ENCODE measurements at regions not wholly inside any gene's neighbourhood (a gene's known extent, or its start where the extent isn't known, plus 50 kb on each side); places are given as distances from the start of the nearest gene placed in this dataset.

- TF ChIP-seq, protein P1, sequence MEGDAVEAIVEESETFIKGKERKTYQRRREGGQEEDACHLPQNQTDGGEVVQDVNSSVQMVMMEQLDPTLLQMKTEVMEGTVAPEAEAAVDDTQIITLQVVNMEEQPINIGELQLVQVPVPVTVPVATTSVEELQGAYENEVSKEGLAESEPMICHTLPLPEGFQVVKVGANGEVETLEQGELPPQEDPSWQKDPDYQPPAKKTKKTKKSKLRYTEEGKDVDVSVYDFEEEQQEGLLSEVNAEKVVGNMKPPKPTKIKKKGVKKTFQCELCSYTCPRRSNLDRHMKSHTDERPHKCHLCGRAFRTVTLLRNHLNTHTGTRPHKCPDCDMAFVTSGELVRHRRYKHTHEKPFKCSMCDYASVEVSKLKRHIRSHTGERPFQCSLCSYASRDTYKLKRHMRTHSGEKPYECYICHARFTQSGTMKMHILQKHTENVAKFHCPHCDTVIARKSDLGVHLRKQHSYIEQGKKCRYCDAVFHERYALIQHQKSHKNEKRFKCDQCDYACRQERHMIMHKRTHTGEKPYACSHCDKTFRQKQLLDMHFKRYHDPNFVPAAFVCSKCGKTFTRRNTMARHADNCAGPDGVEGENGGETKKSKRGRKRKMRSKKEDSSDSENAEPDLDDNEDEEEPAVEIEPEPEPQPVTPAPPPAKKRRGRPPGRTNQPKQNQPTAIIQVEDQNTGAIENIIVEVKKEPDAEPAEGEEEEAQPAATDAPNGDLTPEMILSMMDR (IDR thresholded peaks at IDR 0.05; ENCODE audit: low read depth, low read length, missing control alignments) = no peak
- no peak for DNase-seq (ENCODE audit: low read depth)
Observed at GRCh38 chr1:60296794-60297193, 223.2 kb upstream of the C1orf87 start.

GRCh38 chr1:60292140-60292539 lies 218.6 kb upstream of the C1orf87 start:
- TF ChIP-seq, protein P1 (IDR thresholded peaks at IDR 0.05; ENCODE audit: low read depth, low read length, missing control alignments) = no peak
- H3K4me3 ChIP-seq (ENCODE audit: low read depth, low read length) = no peak overlapping the region
- no peak for DNase-seq (ENCODE audit: low read depth)
- in situ Hi-C loops (cut with HindIII; ENCODE audit: low sequenced_read_pairs) = no loop called here

More at GRCh38 chr1:60296794-60297193, 223.2 kb upstream of the C1orf87 start:
- no peak overlapping the region for H3K4me3 ChIP-seq (ENCODE audit: low read depth, low read length)
- in situ Hi-C loops (cut with HindIII; ENCODE audit: low sequenced_read_pairs) = no loop called here

DNA sequence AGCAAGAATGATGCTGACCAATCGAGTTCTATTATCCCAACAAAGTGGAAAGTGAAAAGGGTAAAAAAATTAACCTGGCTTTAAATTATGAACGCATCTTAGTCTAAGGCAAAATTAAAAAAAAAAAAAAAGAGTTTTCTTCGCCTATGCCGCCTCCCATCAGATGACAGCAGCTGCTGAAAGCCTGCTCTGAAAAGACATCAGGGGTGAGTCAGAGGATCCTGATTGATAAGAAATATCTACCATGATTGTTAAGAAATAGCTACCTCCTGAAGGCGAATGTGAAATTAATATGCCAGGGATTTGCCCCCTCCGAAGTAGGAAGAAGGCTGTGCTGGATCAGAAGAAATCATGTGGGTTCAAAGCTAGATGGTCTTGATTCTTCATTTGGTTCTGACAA lies 216.8 kb upstream of the C1orf87 start:
- in situ Hi-C loops (cut with HindIII; ENCODE audit: low sequenced_read_pairs) = no loop called here
- H3K4me3 ChIP-seq (ENCODE audit: low read depth, low read length) = no peak overlapping the region
- DNase-seq (ENCODE audit: low read depth) = no peak
- TF ChIP-seq, protein P1 (IDR thresholded peaks at IDR 0.05; ENCODE audit: low read depth, low read length, missing control alignments) = no peak

- in situ Hi-C loops (cut with HindIII; ENCODE audit: low sequenced_read_pairs) = no loop called here
- H3K4me3 ChIP-seq (ENCODE audit: low read depth, low read length) = no peak overlapping the region
- no peak for DNase-seq (ENCODE audit: low read depth)
- TF ChIP-seq, protein P1 (IDR thresholded peaks at IDR 0.05; ENCODE audit: low read depth, low read length, missing control alignments) = no peak
Observed at GRCh38 chr1:60287536-60287935, 214.0 kb upstream of the C1orf87 start.

- TF ChIP-seq, protein P1 (IDR thresholded peaks at IDR 0.05; ENCODE audit: low read depth, low read length, missing control alignments) = no peak
- no peak overlapping the region for H3K4me3 ChIP-seq (ENCODE audit: low read depth, low read length)
- DNase-seq (ENCODE audit: low read depth) = no peak
- in situ Hi-C loops (cut with HindIII; ENCODE audit: low sequenced_read_pairs) = no loop called here
Observed at GRCh38 chr1:60283690-60284089, 210.1 kb upstream of the C1orf87 start.

DNA sequence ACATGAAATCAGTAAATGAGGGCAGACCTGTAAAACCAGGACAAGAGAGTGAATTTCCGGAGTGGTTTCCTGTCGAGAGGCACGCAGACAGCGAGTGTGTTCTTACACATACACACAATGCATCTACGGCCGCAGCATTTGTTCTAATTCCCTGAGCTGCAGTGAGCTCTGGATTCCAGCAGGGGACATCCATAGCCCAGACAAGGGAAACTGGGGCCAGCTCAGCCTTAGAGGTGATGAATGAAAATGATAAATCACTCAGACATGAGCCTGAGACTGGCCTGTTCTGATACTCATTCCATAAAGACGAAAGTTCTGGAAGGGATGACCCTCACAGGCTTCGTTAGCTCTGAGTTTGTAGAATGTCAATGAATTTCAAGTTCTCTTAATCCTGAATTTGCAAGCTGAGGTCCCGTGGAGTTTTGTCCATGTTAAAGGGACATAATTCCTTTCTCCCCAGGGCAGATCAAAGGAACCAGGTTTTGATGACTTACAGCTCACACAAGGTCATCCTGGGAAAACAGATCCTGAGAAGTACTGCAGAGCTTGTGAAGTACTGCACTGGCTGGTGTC lies 207.9 kb upstream of the C1orf87 start:
- in situ Hi-C loops (cut with HindIII; ENCODE audit: low sequenced_read_pairs) = no loop called here
- no peak overlapping the region for H3K4me3 ChIP-seq (ENCODE audit: low read depth, low read length)
- DNase-seq (ENCODE audit: low read depth) = peak; percentile 55
- TF ChIP-seq, protein P1 (IDR thresholded peaks at IDR 0.05; ENCODE audit: low read depth, low read length, missing control alignments) = peak; percentile 99
